ENCODE measurements at regions not wholly inside any gene's neighbourhood (a gene's known extent, or its start where the extent isn't known, plus 50 kb on each side); places are given as distances from the start of the nearest gene placed in this dataset.

- no peak for DNase-seq
These were observed 375.9 kb downstream of the MCTP2 start for GRCh38 chr15:94607176-94607654.

- DNase-seq, result no peak
These were observed 378.7 kb downstream of the MCTP2 start for GRCh38 chr15:94610069-94610468.

- DNase-seq, result no peak
These were observed 379.1 kb downstream of the MCTP2 start for GRCh38 chr15:94610485-94610884.

GRCh38 chr15:94611656-94612055 lies 380.3 kb downstream of the MCTP2 start:
- no peak for DNase-seq

GRCh38 chr15:94615688-94616087 lies 384.3 kb downstream of the MCTP2 start:
- no peak for DNase-seq

DNA sequence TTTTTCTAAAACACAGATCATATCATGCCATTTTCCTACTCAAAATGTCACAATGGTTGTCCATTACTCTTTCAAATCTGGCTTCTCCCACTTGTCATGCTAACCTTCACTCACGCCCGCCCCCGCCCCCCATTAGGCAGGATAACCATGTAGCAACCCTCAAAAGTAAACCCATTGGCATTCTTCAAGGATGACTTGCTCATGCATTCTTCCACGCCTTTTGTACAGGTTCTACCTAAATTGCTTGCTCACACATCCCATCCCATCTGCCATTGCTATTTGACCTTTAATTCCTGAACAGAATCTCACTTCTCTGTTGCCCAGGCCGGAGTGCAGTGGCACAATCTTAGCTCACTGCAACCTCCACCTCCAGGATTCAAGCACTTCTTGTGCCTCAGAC lies 389.3 kb downstream of the MCTP2 start:
- no peak for DNase-seq

- DNase-seq, result no peak
These were observed 390.4 kb downstream of the MCTP2 start for GRCh38 chr15:94621736-94622135.

DNA sequence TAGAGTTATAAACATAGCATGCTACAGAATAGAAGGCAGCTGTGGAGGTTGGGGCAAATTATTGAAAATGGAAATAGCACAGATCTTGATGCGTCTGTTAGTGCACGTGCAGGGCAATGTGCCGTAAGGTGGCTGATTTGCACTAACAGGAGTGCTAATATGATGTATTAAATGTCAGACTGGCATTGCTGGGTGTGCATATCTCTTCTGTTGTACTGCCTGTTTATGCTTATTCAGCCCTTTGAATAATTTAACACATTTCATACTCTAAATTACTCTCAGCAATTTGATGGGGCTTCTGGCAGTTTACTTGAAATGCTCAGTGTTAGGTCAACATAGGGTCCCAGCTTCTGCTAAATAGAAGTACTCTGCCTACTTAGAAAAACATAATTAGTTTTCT lies 395.6 kb downstream of the MCTP2 start:
- DNase-seq, result no peak

DNA sequence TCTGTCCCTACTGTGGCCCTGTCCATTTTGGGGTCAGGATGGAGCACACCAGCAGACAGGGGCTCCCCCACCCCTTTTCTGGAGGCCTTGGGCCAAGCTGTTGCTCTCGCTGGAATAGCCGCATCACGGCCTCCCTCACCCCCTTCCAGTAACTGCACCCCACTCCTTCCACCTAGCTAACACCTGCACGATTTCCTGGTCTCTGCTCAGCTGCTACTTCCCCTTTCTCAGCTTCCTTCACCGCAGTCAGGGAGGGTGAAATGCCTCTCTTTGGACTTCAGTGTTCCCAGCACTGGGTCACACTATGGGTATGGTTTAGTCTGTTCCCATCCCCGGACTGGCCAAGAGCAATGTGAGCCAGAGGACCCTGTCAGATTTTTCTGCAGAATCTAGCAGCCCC lies 400.2 kb downstream of the MCTP2 start:
- no peak for DNase-seq

DNA sequence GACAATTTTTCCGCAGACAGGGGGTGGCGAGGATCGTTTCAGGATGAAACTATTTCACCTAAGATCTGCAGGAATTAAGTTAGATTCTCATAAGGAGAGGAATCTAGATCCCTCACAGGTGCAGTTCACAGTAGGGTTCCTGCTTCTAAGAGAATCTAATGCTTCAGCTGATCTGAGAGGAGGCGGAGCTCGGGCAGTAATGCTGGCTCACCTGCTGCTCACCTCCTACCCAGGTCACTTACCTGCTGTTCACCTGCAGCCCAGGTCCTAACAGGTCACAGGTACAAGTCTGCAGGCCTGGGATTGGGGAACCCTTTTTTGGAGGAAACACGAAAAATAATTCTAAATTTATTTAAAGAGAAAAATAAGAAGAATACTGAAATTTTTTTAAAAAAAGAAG lies 406.8 kb downstream of the MCTP2 start:
- no peak for DNase-seq

DNA sequence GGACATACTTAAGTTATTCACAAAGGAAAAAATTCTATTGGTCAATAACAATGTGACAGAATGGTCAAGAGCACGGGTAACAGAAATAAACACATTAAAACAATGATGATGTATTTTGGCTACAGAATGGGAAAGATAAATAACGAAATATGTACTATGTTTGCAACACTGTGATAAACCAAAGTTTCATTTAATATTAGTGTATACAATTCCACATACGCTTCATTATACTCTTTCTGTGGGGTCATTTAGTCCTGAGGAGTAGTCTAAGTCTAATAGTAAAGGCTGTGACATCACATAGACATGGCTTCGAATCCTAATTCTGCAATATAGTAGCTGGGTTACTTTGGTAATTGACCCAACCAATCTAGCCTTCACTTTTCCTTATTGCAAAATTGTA lies 408.3 kb downstream of the MCTP2 start:
- no peak for DNase-seq

DNA sequence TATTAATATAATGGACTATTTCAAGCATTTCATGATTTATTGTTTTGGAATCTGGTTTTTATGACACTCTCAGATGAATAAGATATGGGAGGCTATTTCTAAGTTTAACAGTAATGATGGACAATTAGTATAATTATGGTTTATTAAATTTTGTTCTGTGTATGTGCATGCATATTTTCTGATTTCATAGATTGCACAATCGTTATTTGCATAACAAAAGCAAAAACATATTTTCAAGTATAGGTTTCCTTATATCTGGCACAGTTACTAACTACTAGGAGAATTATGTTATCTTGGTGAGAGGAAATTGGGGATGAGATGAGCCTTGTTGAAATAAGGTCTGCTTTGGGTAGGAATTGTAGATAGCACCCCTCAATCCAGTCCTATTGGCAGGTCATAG lies 413.1 kb downstream of the MCTP2 start:
- DNase-seq, result no peak

DNA sequence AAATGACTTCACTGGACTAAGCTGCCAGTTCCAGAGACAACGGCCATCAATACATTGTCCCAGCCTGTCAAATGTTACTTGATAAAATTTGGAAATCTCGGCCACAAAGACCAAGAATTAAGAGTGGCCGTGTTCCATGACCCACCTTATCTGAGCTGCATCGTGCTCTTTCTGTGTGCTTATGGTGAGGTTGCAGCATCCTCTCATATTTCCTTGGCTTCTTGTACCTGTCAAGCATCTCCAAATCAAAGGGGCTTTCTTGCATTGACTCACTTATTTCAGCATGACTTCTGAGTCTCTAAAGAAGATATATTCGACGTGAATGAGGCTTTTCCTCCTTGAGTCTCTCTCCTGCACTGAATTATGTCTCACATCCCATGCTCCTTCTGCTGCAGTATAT lies 421.7 kb downstream of the MCTP2 start:
- DNase-seq, result no peak

- no peak for DNase-seq
These were observed 424.0 kb downstream of the MCTP2 start for GRCh38 chr15:94655249-94655880.

DNA sequence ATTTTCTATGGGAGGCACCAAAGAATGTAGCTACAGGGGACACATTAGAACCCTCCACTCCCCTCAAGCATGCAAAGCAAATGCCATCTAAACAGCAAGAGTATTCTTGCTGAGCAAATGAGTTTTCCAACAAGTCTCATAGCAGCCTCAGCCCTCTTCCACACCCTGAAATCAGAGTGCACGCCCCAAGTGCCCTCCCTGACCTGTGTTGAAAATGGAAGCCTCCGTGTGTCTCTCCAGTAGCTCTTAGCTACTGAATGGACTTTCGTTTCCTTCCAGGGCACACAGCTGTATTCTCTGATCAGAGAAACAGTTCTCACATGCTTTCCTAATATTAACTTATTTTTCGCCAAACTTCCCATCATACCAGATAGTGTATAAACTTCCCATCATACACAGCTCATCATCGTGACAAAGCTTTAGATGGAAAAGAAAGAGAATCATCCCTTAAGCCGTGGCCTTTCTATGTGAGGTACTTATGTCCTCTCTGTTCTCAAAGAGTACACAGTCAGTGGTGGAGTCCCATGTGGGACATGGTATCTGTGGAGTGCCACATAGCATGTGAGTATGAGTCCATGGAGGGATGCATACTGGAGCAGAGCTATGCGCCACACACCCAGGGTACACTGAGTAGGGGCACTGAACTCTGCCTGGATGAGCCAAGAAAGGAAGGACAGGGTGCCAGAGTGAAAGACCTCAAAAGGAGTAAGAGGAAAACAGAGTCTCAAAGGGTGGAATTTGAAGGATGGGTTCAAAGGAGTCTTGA lies 434.5 kb downstream of the MCTP2 start:
- DNase-seq, result no peak

- no peak for DNase-seq
These were observed 435.2 kb downstream of the MCTP2 start for GRCh38 chr15:94666553-94666952.

GRCh38 chr15:94667109-94667508 lies 435.7 kb downstream of the MCTP2 start:
- no peak for DNase-seq

DNA sequence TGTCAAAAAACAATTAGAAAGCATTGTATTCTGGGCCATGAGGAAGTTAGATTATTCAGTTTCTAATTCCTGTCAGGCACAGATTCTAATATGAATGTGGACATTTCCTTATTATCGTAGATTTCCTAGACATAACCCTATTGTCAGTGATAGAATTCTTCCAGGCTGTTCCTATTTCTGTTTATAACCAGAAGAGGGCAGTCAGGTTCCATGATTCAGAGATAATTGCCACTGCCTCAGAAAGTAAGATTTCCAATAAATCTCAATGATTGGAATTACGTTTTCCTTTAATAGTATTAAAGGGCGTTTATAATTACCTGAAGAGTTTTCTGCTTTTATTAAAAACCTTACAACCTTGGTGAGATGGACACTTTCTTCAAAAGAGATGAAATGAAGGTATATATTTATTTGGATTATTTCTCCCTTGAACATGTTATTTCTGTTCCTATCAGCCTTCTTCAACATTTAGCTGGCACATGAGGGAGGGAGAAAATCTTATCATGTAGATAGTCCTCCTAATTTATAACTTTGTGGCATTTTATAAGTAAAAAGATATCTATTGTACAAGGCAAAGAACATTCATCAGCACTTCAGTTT lies 439.2 kb downstream of the MCTP2 start:
- peak; percentile 35 for DNase-seq

DNA sequence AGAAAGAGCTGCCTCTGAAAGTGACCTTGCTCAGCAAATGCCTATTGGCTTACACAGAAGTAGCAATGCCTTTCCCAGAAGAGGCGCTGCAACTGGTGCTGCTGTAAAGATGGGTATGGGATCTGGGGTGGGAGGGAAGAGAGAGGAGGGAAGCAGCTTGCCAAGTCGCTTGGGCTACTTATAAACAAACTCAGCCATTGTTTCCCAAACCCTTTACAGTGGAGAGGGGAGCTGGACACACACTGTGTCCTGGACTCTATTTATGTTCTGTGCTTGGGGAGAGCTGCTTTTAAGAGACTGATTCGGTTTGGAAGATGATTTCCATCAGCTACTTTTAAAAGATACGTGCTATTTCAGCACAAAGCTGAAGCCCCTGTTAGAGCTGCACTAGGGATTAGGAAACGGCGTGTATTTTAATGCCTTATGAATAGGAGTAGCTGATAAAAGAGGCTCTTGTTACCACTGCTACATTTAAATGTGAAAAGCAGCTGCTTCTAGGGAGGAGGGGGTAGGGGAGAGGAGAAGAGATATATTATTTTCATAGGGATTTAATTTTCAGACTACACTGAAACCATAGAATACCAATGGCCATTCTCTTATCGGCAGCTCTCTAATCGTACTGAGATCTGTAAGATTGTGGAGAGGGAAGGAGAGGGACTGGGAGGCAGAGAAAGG lies 440.6 kb downstream of the MCTP2 start:
- no peak for DNase-seq

DNA sequence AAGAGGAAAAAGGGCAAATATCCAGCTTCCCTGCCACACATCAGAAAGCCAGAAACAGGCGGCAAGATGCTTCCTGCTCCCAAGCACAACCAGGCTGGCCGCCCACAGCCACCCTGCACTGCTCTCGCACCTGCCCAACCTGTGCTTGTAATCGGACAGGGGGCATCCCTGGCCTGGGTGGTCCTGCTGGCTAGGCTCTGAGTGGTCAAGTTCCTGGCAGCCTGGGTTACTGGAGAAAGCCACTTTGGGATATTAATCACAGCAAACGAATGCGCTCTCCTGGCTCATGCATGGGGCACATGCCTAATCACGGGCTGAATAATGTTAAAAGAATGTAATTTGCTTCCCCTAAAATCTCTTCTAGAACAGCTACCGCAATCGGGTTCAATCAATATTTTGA lies 442.4 kb downstream of the MCTP2 start:
- no peak for DNase-seq

- no peak for DNase-seq
These were observed 442.9 kb downstream of the MCTP2 start for GRCh38 chr15:94674296-94674695.

- no peak for DNase-seq
These were observed 445.9 kb downstream of the MCTP2 start for GRCh38 chr15:94677202-94677790.

DNA sequence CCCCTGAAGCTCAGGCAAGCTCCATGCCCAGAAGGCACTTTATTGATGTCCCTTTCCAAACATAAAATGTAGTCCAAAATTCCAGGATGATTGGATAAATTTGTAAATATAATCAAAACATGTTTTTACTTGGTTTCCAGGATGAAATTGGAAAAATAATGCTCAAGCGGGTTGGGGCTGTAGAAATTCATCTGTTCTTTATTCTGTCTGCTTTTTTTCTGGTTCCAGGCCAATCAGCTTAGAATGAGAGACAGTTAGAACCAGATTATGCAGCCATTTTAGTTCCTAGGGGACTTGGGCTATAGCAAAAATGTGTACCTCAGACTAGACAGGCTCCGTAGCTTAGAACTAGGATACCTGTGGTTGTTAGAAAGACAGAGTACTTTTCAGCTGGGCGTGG lies 450.8 kb downstream of the MCTP2 start:
- no peak for DNase-seq

Measured in NCI-H146 (cell line).